BJ (cell line): ENCODE measurements at regions not wholly inside any gene's neighbourhood (a gene's known extent, or its start where the extent isn't known, plus 50 kb on each side); places are given as distances from the start of the nearest gene placed in this dataset.

ENCODE experiments used
- CTCF ChIA-PET: fragments of 350-600 bp; formaldehyde crosslinking; extraction: SDS; loops from one replicate; lab custom pipeline; 2021; ENCODE audit warnings: antibody characterized with exemption, inconsistent platforms; lab: Yijun Ruan, JAX
- POLR2A ChIA-PET: fragments of 300-600 bp; sonication (Branson Sonifier 250); formaldehyde crosslinking; extraction: SDS; loops from one replicate; lab custom pipeline; 2021; ENCODE audit warnings: antibody characterized with exemption; lab: Charles Lee
- DNase-seq: peaks from one replicate; pipeline ENCODE4 v3.0.0-alpha.2; 2011; ENCODE audit warnings: low read depth
- H3K27me3 ChIP-seq: 2 replicates; pipeline ENCODE4 v1.6.0; 2011; ENCODE audit warnings: low read length; ENCODE audit not compliant: control insufficient read depth, insufficient read depth
- H3K36me3 ChIP-seq: 2 replicates; pipeline ENCODE4 v1.5.1; 2011; ENCODE audit warnings: low read length; ENCODE audit not compliant: control insufficient read depth, insufficient read depth
- H3K4me3 ChIP-seq: 2 replicates; pipeline ENCODE4 v1.5.1; 2011; ENCODE audit warnings: low read depth, mild to moderate bottlenecking, control low read depth, low read length
- TF ChIP-seq, protein P1 (sequence below): IDR thresholded peaks from 2 replicates; pipeline ENCODE4 v1.5.1; 2011; ENCODE audit warnings: low read depth, mild to moderate bottlenecking, control low read depth, inconsistent platforms, low read length, moderate library complexity; ENCODE audit not compliant: insufficient read depth

DNA sequence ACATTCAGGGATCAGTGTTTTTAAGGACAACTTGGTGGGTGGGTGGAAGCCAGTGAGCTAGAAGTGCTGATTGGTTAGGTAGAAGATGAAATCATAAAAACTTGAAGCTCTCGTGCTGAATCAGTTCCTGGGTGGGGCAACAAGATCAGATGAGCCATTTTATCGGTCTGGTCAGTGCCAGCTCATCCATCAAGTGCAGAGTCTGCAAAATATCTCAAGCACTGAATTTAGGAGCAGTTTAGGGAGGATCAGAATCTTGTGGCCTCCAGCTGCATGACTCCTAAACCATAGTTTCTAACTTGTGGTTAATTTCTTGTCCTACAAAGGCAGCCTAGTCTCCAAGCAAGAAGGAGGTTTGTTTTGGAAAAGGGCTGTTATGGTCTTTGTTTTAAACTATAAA lies 166.4 kb downstream of the FAM170A start:
- no peak for DNase-seq
- Histone ChIP-seq H3K4me3 (no peak overlapping the region), H3K27me3 (no peaks in the 10 kb centered on the region), H3K36me3 (no peaks in the 10 kb centered on the region)
- TF ChIP-seq, protein P1, sequence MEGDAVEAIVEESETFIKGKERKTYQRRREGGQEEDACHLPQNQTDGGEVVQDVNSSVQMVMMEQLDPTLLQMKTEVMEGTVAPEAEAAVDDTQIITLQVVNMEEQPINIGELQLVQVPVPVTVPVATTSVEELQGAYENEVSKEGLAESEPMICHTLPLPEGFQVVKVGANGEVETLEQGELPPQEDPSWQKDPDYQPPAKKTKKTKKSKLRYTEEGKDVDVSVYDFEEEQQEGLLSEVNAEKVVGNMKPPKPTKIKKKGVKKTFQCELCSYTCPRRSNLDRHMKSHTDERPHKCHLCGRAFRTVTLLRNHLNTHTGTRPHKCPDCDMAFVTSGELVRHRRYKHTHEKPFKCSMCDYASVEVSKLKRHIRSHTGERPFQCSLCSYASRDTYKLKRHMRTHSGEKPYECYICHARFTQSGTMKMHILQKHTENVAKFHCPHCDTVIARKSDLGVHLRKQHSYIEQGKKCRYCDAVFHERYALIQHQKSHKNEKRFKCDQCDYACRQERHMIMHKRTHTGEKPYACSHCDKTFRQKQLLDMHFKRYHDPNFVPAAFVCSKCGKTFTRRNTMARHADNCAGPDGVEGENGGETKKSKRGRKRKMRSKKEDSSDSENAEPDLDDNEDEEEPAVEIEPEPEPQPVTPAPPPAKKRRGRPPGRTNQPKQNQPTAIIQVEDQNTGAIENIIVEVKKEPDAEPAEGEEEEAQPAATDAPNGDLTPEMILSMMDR = no peak
- CTCF ChIA-PET = no interaction called here
- POLR2A ChIA-PET = no interaction called here

DNA sequence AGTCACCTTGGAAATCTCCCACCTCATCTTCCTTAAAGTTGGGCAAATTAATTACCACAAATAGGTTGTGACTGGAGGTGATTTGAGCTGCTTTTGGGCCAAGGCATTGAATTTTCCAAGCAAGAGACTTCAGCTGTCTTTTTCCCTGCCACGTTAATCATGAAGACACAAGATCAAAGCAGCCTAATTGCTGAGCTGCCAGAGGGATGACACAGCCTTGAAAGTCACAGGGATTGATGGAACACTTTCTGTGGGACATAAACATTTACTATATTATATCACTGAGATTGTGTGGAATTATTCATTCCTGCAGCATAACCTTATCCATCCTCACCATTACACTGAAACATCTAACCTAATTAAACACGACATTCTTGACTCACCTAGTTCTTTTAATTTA lies 172.2 kb downstream of the FAM170A start:
- ChIA-PET POLR2A (no interaction called here), CTCF (interaction anchor here (0.6 kb wide), 1 partner anchor 10 kb away, joined by 3 read pairs; no protein-coding TSS in a partner anchor)
- no peak for DNase-seq
- no peak overlapping the region for H3K4me3 ChIP-seq
- no peaks in the 10 kb centered on the region for H3K36me3 ChIP-seq
- no peaks in the 10 kb centered on the region for H3K27me3 ChIP-seq
- TF ChIP-seq, protein P1 = no peak

DNA sequence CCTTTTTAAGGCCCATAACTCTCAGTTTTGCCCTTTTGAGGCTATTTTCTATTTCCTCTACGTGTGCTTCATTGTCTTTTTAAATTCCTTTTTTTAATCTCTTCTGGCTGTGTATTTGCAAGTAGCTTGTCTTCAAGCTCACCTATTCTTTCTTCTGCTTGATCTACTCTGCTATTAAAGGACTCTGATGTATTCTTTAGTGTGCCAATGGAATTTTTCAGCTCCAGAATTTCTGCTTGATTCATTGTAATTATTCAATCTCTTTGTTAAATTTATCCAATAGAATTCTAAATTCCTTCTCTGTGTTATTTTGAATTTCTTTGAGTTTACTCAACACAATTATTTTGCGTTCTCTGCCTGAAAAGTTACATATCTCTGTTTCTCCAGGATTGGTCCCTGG lies 178.7 kb downstream of the FAM170A start:
- H3K36me3 ChIP-seq = no peaks in the 10 kb centered on the region
- no peak overlapping the region for H3K4me3 ChIP-seq
- CTCF ChIA-PET = no interaction called here
- H3K27me3 ChIP-seq = no peaks in the 10 kb centered on the region
- TF ChIP-seq, protein P1 = no peak
- no peak for DNase-seq
- POLR2A ChIA-PET = no interaction called here

DNA sequence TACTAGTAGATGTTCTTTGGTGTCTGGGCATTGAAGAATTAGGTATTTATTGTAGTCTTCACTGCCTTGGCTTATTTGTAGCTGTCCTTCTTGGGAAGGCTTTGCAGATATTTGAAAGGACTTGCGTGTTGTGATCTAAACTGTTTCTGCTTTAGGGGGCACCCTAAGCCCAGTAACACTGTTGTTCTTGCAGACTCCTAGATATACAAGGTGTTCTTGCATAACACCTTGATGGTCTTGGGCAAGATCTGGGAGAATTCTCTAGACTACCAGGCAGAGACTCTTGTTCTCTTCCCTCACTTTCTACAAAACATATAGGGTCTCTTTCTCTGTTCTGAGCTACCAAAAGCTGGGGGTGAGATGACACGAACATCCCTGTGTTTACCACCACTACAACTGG lies 179.1 kb downstream of the FAM170A start:
- TF ChIP-seq, protein P1 = no peak
- POLR2A ChIA-PET = no interaction called here

DNA sequence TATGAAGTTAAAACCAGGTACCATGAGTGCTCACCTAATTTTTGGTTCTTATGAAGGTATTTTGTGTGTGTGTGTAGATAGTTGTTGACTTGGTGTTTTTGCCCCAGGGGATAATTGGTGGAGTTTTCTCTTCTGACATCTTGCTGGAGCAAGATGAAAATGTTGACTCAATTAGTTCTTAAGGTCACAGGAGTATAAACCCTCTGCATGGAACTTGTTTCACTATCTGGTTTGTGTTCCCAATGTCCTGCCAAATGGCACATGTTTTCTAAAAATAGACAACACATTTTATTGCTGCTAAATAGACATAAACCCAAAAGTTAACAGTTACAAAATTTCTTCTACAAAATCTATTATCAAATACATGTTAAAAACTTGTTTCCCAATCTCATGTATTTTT lies 180.9 kb downstream of the FAM170A start:
- no peaks in the 10 kb centered on the region for H3K27me3 ChIP-seq
- ChIA-PET POLR2A (no interaction called here), CTCF (no interaction called here)
- H3K36me3 ChIP-seq = no peaks in the 10 kb centered on the region
- TF ChIP-seq, protein P1 = no peak
- H3K4me3 ChIP-seq = no peak overlapping the region
- DNase-seq = no peak

More for the DNA sequence above, 179.1 kb downstream of the FAM170A start:
- Histone ChIP-seq H3K36me3 (no peaks in the 10 kb centered on the region), H3K4me3 (no peak overlapping the region), H3K27me3 (no peaks in the 10 kb centered on the region)
- DNase-seq = no peak
- CTCF ChIA-PET = no interaction called here
